ENCODE measurements at regions not wholly inside any gene's neighbourhood (a gene's known extent, or its start where the extent isn't known, plus 50 kb on each side); places are given as distances from the start of the nearest gene placed in this dataset.
"Not testable (repeated sequence)": the region's sequence is repeated elsewhere in the genome, so short reads cannot be mapped to it uniquely, and the experiment has no call there.

DNA sequence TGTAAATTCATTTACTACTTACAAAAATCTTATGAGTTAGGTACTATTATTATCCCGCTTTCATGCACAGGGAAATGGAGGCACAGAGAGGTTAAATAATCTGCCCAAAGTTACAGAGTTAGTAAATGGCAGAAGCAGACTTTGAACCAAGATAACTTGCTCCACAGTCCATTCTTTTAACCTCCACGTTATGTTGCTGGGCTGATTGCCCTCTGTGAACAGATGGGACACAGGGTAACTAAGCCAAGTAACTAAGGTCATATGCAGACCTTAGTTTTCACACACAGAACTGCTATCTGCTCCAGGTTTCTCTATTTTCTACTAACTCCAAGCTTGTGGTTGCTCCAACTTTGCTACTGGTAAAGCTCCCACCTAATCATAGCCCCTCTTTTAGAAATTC is 147.1 kb upstream of the IFNG-AS1 start:
- DNase-seq (ENCODE audit: low spot score), result no peak

DNA sequence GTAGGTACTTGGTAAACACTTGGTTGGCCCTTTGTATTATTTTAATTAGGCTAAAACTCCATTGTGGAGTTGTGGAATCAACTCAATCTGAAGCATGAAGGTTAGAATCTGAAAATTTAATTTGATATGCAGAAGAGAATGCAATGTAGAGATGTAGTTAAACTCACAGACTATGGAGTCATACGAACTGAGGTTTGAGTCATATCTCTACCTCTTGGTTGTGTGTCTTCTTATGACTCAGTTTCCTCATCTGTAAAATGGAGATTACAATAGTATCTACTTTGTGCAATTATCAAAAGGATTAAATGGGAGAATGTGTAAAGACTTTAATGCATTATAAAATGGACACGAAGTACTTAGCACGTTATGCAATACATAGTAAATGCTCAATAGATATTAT is 146.0 kb upstream of the IFNG-AS1 start:
- no peak for DNase-seq (ENCODE audit: low spot score)

DNA sequence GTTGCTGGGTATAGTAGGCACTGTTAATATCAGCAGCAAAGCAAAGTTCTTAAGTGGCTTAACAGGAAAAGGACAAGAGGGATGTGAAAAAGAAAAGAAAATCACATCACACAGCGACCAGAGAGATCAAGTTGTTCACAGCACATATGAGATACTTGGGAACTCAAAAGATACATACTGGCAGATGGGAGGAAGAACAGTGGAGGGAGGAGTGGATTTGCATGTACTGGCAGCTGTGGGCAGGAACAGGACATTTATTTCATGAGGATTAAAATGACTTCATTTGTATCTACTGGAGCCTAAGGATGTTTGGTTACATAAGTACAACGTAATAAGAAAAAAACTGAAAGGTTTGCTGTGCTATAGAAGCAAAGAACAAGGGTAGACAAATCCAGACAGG is 136.5 kb upstream of the IFNG-AS1 start:
- DNase-seq (ENCODE audit: low spot score), result no peak

DNA sequence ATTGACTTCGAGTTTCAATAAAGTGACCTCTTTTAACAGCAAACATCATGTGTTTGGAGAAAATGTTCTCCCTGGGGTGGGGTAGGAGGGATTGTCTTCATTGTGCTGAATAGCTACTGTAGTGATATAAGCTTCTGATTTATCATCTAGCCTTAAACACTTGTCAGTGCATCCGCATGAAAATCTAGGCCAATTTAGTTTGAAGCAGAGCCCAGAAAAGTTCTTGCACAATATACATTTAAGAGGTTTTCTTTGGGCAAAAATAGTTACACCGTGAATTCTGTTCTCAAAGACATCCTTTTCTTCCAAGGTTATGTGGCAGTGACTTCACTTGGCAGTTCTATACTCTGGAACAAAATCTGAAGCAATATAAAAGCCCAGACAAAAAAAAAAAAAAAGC is 136.0 kb upstream of the IFNG-AS1 start:
- no peak for DNase-seq (ENCODE audit: low spot score)

DNA sequence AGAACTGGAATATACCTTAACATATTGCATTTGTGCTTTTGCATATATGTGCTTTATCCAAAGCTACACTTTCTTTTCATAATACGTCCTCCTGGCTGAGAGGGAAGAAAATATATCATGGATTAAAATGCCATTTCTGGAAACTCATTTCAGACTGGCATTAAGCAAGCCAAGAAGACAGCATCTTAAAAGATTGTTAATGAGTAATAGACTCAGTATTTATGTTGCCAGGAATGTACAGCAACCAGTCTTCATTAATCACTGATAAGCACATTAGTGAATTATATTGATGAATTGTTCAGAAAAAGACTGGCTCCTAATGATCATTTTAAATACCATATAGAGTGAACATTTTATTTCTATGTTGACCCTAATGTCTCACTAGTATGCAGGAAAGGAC is 134.9 kb upstream of the IFNG-AS1 start:
- DNase-seq (ENCODE audit: low spot score), result no peak

DNA sequence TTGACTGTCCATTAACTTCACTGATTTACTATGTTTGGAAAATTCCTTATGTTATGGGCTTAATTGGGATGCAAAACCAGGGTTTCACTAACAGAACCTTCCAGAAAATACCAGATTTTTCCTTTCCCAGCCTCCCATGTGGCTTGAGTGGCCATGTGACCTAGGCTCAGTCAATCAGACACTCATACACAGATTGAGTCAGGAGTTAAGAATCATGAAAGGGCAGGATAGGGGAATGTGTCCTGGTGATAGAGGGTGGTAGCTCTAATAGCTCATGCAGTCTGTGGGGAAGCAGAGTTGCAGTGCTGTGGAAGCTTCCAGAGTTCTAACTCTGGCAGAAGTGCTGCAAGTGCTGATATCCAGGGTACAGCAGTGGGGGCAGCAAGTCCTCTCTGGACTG is 134.1 kb upstream of the IFNG-AS1 start:
- no peak for DNase-seq (ENCODE audit: low spot score)

DNA sequence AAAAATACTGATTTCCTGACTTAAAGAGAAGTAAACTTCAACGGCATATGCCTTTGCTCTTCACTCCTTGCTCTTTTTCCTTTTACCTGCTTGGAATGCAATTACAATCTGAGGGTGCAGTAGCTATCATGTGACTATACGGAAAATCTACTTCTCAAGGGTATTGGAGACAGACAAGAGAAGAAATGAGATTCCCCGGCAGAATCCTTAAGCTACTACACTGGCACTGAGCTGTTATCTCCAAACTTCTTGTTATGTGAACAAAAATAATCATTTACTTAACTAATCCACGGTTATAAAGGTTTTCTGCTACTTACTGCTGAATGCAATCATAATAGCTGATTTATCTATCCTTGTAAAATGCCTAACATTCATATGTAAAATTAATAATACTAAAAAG is 118.0 kb upstream of the IFNG-AS1 start:
- no peak for DNase-seq (ENCODE audit: low spot score)

DNA sequence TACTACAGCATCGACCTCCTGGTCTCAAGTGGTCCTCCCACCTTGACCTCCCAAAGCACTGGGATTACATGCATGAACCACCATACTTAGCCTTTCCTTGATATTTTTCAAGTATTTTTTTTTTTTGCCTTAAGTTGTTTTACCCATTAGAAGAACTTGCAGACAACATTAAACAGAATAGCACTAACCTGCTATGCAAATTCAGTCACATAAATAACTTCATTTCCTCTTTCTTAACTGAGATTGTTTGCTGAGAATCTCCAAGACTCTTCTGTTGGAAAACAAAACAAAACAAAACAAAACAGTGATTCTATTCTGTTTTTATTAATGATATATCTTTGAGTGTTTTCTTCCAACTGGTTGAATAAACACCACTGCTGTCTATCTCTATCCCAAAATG is 115.9 kb upstream of the IFNG-AS1 start:
- DNase-seq (ENCODE audit: low spot score), result no peak

DNA sequence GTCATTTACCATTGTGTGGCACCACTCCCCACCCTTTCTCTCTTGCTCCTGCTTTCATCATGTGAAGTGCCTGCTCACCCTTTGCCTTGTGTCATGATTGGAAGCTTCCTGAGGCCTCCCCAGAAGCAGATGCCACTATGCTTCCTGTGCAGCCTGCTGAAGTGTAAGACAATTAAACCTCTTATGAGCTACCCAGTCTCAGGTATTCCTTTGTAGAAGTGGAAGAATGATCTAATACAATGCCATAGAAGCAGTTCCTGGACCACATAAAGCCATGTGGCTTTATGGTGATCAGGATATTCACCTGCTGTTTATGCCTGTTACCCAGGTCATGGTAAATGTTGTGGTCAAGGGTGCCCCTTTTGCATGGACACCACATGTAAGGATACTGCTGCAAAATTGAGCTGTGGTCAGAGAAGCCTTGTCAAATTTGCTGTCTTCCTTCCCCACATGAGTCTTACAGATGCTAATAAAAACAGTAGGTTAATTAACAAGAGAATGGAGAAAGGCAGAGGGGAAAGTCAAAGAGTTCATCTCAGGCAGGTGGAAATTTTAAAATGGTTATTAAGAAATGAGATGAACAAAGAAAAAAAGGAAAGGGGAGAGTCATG is 112.8 kb upstream of the IFNG-AS1 start:
- no peak for DNase-seq (ENCODE audit: low spot score)

DNA sequence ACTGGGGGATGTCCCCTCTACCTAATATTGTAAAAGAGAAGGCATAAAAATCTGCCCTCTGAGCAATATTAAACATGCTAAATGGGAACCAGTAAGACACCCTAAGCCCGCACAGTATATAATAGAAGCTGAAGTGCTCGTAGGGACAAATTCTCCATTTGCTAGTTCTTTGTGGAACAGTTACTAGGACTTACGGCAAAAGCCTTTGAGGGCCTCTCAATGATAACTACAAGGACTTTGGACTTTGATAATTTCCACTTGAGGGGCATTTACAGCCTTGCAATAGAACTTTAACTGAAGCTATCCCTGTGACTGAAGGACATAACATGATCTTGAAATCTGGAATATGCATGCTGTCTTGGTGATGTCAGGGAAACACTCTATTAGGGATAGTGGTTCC is 111.5 kb upstream of the IFNG-AS1 start:
- no peak for DNase-seq (ENCODE audit: low spot score)

DNA sequence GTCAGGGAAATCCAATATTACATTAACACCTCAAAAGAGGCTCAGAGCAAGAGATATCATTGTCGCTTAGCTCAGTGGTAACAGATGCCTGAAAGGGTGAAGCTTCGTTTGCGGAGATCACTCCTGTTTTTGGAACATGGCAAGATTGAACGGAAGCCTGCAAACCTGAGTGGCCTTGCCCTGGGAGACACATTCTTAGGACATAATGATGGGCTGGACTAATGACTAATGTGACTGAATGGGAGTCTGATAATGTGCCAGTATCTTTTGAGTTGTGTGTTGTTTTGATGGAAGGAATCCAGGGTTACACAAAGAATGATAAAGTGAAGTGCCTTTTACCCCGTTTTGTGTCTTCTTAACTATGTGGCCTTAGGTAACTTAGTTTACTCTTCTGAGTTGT is 109.3 kb upstream of the IFNG-AS1 start:
- no peak for DNase-seq (ENCODE audit: low spot score)

DNA sequence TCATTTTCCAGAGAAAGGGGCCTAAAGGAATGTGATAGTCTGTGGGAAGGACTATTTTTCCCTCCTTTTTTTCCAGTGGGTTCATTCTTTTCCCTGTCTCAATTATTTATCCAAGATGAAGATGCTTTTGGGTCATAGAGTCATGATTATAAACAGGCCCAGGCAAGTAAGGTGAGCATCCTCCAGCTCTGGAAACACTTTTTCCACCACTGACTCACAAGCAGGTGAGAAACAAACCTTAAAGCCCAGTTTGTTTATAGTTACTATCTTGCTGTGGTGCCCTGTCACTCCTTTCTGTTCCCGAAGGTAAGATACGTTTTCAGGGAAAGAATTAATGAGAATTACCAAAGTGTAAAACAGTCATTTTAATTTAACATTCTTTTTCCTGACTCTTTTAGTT is 107.7 kb upstream of the IFNG-AS1 start:
- DNase-seq (ENCODE audit: low spot score), result no peak

DNA sequence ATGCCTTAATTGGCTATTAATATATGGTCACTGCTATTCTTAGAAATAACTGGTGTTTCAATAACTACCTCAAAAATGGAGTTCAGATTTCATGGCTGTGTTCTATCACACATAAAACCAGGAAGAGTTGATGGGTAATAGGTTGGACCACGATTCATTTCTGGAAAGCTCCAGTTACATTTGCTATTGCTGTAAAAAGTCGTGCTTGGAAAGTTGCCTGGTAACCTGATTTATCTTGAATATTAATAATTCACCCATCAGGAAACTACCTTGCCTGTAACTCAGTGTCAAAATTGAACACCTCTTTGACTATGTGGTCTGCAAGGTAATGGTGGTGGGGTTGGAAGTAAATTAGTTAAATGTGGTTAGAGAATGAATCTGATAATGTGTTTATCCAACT is 104.7 kb upstream of the IFNG-AS1 start:
- no peak for DNase-seq (ENCODE audit: low spot score)

DNA sequence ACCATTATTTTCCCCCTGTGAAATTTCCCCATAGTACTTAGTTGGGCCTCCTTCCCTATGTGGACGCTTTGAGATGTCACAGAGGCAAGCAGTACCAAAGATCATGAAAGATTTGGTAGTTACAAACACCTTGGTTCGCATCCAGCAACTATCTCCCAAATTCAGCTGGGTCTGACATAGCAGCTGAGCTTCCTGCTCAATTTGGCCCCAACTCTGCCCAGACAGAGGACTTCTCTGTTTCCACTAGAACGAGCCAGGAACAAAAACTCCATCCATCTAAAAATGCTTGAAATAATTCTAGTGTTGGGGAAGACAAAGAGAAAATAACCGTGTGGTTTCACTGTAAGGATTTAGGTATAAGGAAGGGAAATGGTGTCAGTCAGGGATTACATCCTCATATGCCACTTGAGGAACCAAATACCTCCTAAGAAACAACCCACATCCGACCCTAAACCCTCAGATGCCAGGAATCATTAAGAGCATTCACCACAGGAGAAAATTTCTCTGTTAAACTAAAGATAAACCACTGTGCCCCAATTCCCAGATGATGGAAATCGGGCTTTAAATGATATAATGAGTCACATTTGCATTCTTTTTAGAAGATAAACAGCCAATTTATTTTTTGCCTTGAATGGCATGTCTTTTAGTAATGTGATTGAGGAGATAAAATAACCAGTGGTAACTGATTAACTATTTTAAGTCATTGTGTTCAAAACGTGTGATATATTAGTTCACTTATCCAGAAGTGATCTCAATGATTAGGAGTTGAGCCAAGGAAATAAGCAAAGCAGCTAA is 103.7 kb upstream of the IFNG-AS1 start:
- DNase-seq (ENCODE audit: low spot score), result no peak

DNA sequence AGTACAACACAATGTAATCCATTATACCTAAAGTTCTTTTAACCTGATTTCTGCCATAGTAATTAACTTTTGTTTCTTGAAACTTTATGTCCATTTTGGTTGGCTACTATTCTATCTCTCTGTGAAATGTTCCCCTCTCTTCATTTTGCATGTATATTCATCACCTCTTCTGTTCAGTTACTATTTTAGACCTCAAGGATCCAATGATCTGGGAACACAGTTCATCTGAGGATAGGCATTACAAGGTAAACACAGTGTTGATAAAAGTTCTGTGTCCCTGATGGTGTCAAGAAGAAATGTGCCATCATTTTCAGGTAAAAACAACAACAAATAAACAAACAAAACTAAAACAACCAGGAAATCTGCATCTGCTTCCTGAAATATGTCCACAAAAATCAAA is 102.2 kb upstream of the IFNG-AS1 start:
- no peak for DNase-seq (ENCODE audit: low spot score)

DNA sequence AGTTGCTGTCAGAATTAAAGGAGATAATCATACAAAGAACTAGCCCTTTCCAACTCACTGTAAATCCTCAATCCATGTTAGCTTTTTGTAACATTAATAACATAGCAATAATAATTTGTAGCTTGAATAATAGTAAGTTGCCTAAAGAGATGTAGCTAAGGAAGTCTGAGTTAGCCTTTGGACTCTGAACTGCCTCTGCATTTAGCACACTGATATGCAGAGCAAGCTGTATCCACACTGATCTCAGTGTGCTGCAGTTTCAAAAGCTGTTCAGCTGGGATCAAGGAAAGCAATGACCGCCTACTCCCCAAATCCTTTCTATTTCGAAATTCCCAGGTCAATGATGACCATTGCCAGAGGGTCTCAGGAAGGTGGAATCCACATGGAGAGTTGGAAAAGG is 99.3 kb upstream of the IFNG-AS1 start:
- DNase-seq (ENCODE audit: low spot score), result no peak

DNA sequence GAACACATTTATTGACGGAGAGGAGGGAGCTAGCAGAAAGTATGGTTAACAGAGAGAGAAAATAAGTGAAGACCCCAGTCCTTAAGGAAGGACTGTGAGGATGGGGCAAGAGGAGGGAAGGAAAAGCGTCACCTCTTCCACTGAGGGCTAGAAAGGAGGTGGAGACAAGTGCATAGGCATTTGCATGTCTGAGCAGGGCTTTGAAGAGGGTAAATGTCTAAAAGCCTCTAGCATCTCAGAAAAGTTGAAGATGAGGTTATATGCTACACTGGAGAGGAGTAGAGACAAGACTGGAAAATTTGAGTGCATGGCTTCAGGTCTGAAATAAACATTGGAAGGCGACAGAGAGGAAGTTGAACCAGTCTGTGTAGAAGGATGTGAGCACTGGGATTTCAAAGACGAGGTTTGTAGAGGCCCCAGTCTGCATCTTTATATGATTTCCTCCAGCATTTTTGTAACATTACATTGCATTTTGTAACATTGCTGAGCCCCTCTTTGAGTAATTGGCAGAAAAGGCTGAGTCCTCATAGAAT is 98.5 kb upstream of the IFNG-AS1 start:
- no peak for DNase-seq (ENCODE audit: low spot score)

DNA sequence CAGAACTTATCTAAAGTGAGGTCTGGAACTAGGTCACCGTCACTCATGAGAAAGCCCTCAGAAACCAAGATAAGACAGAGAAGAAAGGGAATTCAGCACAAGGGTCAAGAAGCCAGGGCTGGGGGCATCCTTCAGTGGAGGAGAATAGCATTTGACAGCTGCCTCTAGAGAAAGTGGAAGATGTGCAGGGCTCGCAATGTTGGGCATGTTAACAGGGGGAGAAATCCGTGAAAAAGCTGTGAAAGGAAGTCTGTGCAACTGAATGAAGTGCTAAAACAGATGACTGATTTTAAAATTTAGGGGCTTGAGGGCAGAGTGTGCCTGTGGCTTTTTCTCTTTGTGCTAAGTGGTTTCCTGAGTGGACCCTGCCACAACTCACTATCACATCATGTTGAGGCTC is 97.7 kb upstream of the IFNG-AS1 start:
- no peak for DNase-seq (ENCODE audit: low spot score)

DNA sequence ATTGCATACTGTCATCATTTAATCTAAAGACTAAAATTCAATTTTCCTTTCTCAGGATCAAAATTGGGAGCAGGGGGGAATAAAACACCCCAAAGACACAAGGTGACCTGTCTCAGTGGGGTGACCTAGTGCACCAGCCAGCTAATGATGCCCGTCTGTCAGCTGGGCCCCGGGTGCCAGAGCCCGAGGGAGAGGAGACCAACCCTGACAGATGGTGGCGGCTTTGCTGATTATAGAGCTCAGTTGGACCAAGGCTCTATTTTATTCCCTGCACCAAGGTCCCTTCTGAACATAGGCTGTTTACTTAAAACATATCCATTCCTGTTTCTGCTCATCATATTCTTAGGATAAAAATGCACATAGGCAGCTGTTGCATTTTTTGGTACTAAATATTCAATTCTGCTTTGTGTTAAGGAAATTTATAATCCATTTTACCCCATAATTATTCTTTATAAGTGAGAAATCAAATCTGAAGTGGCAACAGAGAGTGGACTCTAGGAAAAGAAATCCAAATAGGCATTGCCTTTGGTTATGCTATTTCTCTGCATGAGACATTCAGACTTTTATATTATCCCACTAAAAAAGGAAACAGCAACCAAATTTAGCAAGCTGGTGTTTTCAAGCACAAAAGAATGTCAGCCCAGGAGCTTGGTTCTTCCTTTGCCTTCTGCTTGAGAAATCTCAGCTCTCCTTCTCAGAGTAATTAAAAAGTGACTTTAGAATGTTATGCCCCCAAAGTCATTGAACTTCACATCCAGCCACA is 96.8 kb upstream of the IFNG-AS1 start:
- DNase-seq (ENCODE audit: low spot score), result no peak

DNA sequence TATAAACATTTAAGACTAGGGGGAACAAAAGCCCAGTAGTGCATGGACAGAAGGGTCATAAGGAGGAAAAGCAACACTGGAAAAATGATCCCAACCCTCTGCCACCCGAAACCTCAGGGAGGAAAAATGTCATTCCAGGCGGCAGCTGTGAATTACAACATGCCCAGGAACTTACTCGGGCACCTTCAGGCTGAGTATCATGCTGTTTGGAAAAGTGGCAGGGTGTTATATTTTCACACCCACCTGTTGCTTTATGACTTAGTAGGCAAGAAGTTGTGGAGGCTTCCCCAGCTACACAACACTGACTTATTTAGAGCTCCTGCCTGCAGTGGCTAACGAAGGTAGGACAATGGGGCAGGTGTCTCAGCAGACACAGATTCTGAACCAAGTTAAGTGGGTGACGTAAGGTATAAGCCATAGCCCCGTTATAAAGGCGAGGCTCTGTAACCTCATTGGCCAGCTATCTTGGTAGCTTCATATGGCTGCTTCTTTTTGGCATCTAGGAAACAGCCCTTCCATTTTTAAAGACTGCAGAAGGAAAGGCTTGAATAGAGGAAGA is 96.1 kb upstream of the IFNG-AS1 start:
- no peak for DNase-seq (ENCODE audit: low spot score)

DNA sequence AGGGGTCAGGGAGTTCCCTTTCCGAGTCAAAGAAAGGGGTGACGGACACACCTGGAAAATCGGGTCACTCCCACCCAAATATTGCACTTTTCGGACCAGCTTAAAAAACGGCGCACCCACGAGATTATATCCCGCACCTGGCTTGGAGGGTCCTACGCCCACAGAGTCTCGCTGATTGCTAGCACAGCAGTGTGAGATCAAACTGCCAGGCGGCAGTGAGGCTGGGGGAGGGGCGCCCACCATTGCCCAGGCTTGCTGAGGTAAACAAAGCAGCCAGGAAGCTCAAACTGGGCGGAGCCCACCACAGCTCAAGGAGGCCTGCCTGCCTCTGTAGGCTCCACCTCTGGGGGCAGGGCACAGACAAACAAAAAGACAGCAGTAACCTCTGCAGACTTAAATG is 88.8 kb upstream of the IFNG-AS1 start:
- not testable (repeated sequence) for DNase-seq (ENCODE audit: low spot score)

DNA sequence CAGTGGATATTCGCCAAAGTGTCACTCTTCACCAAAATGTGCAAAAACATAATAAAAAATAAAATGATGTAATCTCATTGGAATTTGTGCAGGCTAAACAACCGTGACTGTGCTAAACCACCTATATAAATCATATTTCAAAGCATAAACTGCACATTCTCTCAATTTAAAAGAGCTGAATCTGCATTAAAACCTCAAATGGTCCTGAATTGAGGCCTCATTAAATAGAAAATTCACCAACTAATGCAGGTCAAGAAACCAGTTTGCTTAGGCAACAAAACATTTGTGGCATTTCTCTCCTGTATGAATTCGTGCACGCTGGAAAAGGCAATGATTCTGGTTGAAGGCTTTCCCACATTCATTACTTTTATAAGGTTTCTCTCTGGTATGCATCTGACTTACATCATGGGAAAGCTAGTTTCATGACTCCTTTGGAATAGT is 80.1 kb upstream of the IFNG-AS1 start:
- no peak for DNase-seq (ENCODE audit: low spot score)

DNA sequence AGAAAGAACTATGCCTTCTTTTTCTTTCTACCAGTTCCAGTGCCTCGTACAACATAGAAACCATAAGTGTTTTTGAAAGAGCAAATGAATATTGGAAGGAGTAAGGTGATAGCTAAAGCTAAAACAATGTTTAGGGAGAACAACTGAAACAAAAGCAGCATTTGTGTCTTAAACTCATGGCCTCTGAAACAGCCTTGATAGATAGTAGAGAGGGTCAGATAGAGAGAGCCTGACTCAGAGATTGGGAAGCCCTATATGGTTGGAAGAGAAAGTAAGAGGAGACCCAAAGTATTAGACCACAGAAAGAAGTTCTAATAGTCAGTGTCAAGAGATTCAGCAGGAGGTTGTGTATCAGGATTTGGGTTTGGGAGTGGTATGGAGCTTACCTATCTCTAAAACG is 79.6 kb upstream of the IFNG-AS1 start:
- no peak for DNase-seq (ENCODE audit: low spot score)

All from kidney capillary endothelial cell (primary cell).